ENCODE measurements at regions not wholly inside any gene's neighbourhood (a gene's known extent, or its start where the extent isn't known, plus 50 kb on each side); places are given as distances from the start of the nearest gene placed in this dataset.
A peak's percentile ranks its signal among the peaks of the same experiment; 100 is the strongest.
"Not testable (repeated sequence)": the region's sequence is repeated elsewhere in the genome, so short reads cannot be mapped to it uniquely, and the experiment has no call there.

DNA sequence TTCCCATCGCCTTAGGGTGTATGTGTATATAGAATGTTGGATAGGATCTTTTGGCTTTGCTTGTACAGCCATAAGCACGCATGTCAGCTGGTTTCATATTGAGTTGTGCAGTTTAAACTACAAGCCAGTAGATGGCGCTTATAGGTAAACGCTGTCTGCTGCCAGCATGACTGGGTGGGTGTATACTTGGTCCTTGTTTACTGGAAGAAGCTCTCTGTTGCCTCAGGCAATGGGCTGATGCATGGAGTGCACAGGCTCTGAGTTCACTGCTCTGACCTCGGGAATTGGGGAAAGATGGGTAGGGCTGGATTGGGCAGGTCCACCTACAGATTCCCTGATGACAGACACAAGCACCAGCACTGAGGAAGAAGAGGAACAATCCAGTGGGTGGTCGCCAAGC lies 831.5 kb downstream of the STIM2 start:
- Histone ChIP-seq H2AFZ (ENCODE audit: low read depth, low read length) (no peak overlapping the region), H4K20me1 (ENCODE audit: insufficient read depth, low read length) (no peaks in the 10 kb centered on the region), H3K4me3 (ENCODE audit: insufficient read depth, low read depth, low read length) (no peak overlapping the region), H3K36me3 (ENCODE audit: insufficient read depth, low read length) (no peaks in the 10 kb centered on the region), H3K27me3 (ENCODE audit: insufficient read depth, low read length) (no peaks in the 10 kb centered on the region), H3K27ac (ENCODE audit: low read depth, low read length) (no peak overlapping the region), H3K4me2 (ENCODE audit: low read length) (no peak overlapping the region), H3K79me2 (ENCODE audit: insufficient read depth, low read length) (no peaks in the 10 kb centered on the region), H3K9me3 (ENCODE audit: insufficient read depth, low read depth, low read length) (no peaks in the 10 kb centered on the region), H3K4me1 (ENCODE audit: insufficient read depth, low read length) (no peaks in the 10 kb centered on the region), H3K9ac (ENCODE audit: low read length) (no peak overlapping the region)
- TF ChIP-seq, protein P1, sequence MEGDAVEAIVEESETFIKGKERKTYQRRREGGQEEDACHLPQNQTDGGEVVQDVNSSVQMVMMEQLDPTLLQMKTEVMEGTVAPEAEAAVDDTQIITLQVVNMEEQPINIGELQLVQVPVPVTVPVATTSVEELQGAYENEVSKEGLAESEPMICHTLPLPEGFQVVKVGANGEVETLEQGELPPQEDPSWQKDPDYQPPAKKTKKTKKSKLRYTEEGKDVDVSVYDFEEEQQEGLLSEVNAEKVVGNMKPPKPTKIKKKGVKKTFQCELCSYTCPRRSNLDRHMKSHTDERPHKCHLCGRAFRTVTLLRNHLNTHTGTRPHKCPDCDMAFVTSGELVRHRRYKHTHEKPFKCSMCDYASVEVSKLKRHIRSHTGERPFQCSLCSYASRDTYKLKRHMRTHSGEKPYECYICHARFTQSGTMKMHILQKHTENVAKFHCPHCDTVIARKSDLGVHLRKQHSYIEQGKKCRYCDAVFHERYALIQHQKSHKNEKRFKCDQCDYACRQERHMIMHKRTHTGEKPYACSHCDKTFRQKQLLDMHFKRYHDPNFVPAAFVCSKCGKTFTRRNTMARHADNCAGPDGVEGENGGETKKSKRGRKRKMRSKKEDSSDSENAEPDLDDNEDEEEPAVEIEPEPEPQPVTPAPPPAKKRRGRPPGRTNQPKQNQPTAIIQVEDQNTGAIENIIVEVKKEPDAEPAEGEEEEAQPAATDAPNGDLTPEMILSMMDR (IDR thresholded peaks at IDR 0.05; ENCODE audit: insufficient read depth, low read depth, low read length), result peak; percentile 53
- no peak for TF ChIP-seq EZH2 (IDR thresholded peaks at IDR 0.05; ENCODE audit: insufficient read depth, low read length)
- peak; percentile 3 for DNase-seq (ENCODE audit: low read depth)
- no peak for FAIRE-seq
- peaks cover 5% of the 10 kb centered on the region for H3K9me3 Mint-ChIP-seq (ENCODE audit: unreplicated experiment)
- peaks cover 6% of the 10 kb centered on the region for H3K4me1 Mint-ChIP-seq (ENCODE audit: low read depth, unreplicated experiment)
- H3K4me3 Mint-ChIP-seq (ENCODE audit: unreplicated experiment), result no peak overlapping the region
- H3K27me3 Mint-ChIP-seq (ENCODE audit: low read depth, unreplicated experiment), result no peaks in the 10 kb centered on the region
- H3K36me3 Mint-ChIP-seq (ENCODE audit: low read depth, unreplicated experiment), result no peaks in the 10 kb centered on the region
- H3K27ac Mint-ChIP-seq (ENCODE audit: unreplicated experiment), result peak overlapping the region; percentile 30

DNA sequence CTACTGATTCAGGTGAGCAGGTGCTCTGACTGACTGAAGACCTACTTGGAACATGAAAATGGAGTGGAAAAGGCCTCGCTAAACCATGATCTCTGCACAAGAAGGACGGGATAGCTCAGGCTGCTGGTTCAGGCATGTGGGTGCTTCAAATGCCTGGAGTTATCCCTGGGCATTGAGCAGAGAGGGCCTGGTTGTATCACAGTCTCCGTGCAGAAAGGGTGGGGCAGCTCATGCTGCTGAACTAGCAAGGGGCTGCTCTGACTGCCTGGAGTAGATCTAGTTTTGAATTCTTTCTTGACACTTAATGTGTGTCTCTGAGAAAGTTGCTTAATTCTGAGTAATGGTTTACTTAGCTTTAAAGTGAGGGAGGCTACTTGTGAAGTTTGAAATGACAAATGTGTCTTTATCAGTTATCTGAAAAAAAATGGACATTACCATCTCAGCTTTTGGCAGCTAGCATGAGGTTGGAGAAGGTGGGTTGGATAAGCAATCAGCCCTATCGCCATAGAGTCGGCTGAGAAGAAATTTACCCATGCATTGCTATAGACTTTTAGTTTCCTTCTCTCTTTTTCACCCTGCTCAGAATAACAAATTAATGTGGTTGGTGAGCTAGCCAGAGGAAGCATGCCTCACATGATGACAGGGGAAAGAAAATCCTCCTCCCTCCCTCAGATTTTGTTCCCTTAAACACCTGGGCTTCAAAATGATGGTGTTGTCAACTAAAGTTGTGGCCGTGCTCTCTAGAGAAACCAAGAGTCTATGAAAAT lies 832.4 kb downstream of the STIM2 start:
- no peaks in the 10 kb centered on the region for H3K27me3 Mint-ChIP-seq (ENCODE audit: low read depth, unreplicated experiment)
- no peak overlapping the region for H3K4me2 ChIP-seq (ENCODE audit: low read length)
- no peaks in the 10 kb centered on the region for H3K36me3 ChIP-seq (ENCODE audit: insufficient read depth, low read length)
- DNase-seq (ENCODE audit: low read depth), result no peak
- no peak overlapping the region for H3K4me3 ChIP-seq (ENCODE audit: insufficient read depth, low read depth, low read length)
- H3K79me2 ChIP-seq (ENCODE audit: insufficient read depth, low read length), result no peaks in the 10 kb centered on the region
- no peaks in the 10 kb centered on the region for H3K36me3 Mint-ChIP-seq (ENCODE audit: low read depth, unreplicated experiment)
- no peaks in the 10 kb centered on the region for H3K9me3 ChIP-seq (ENCODE audit: insufficient read depth, low read depth, low read length)
- H4K20me1 ChIP-seq (ENCODE audit: insufficient read depth, low read length), result no peaks in the 10 kb centered on the region
- no peak for FAIRE-seq
- H3K4me1 ChIP-seq (ENCODE audit: insufficient read depth, low read length), result no peaks in the 10 kb centered on the region
- no peak overlapping the region for H3K9ac ChIP-seq (ENCODE audit: low read length)
- no peak for TF ChIP-seq EZH2 (IDR thresholded peaks at IDR 0.05; ENCODE audit: insufficient read depth, low read length)
- TF ChIP-seq, protein P1 (IDR thresholded peaks at IDR 0.05; ENCODE audit: insufficient read depth, low read depth, low read length), result no peak
- no peaks in the 10 kb centered on the region for H3K27me3 ChIP-seq (ENCODE audit: insufficient read depth, low read length)
- H3K27ac Mint-ChIP-seq (ENCODE audit: unreplicated experiment), result no peak overlapping the region
- H3K4me3 Mint-ChIP-seq (ENCODE audit: unreplicated experiment), result no peak overlapping the region
- H3K4me1 Mint-ChIP-seq (ENCODE audit: low read depth, unreplicated experiment), result peaks cover 6% of the 10 kb centered on the region
- peaks cover 5% of the 10 kb centered on the region for H3K9me3 Mint-ChIP-seq (ENCODE audit: unreplicated experiment)
- no peak overlapping the region for H2AFZ ChIP-seq (ENCODE audit: low read depth, low read length)
- H3K27ac ChIP-seq (ENCODE audit: low read depth, low read length), result no peak overlapping the region

DNA sequence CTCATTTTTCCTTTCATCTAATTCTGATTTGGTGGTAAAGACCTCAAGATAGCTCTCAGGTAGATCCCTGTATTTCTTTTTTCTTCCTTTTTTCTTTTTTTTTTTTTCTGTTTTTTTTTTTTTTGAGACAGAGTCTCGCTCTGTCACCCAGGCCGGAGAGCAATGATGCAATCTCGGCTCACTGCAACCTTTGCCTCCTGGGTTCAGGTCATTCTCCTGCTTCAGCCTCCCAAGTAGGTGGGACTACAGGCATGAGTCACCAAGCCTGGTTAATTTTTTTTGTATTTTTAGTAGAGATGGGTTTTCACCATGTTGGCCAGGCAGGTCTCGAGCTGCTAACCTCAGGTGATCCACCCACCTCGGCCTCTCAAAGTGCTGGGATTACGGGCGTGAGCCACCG lies 835.6 kb downstream of the STIM2 start:
- H4K20me1 ChIP-seq (ENCODE audit: insufficient read depth, low read length); FAIRE-seq; H3K36me3 Mint-ChIP-seq (ENCODE audit: low read depth, unreplicated experiment); H3K4me3 Mint-ChIP-seq (ENCODE audit: unreplicated experiment); H3K9me3 Mint-ChIP-seq (ENCODE audit: unreplicated experiment); H3K4me1 Mint-ChIP-seq (ENCODE audit: low read depth, unreplicated experiment); H3K36me3 ChIP-seq (ENCODE audit: insufficient read depth, low read length); H3K9ac ChIP-seq (ENCODE audit: low read length); H3K4me1 ChIP-seq (ENCODE audit: insufficient read depth, low read length); H3K9me3 ChIP-seq (ENCODE audit: insufficient read depth, low read depth, low read length); H3K79me2 ChIP-seq (ENCODE audit: insufficient read depth, low read length); H3K27ac Mint-ChIP-seq (ENCODE audit: unreplicated experiment); DNase-seq (ENCODE audit: low read depth); H3K4me2 ChIP-seq (ENCODE audit: low read length); H3K4me3 ChIP-seq (ENCODE audit: insufficient read depth, low read depth, low read length); H3K27me3 ChIP-seq (ENCODE audit: insufficient read depth, low read length); H2AFZ ChIP-seq (ENCODE audit: low read depth, low read length); H3K27me3 Mint-ChIP-seq (ENCODE audit: low read depth, unreplicated experiment); H3K27ac ChIP-seq (ENCODE audit: low read depth, low read length): not testable (repeated sequence)

Measured in astrocyte (in vitro differentiated cells and primary cell).